H9 (cell line): ENCODE measurements at regions not wholly inside any gene's neighbourhood (a gene's known extent, or its start where the extent isn't known, plus 50 kb on each side); places are given as distances from the start of the nearest gene placed in this dataset.

Experiments
- DNase-seq: peaks from one replicate; pipeline ENCODE4 v3.0.0-alpha.2; 2017
- H2AFZ ChIP-seq: one replicate; pipeline ENCODE4 v1.6.1; 2013; ENCODE audit warnings: mild to moderate bottlenecking, low read length, control low read depth, moderate library complexity
- H2AK5ac ChIP-seq: 2 replicates; pipeline ENCODE4 v1.6.1; 2013; ENCODE audit warnings: low read length, control low read depth, mixed read lengths; ENCODE audit not compliant: insufficient read length
- H2BK120ac ChIP-seq: one replicate; pipeline ENCODE4 v1.6.1; 2013; ENCODE audit warnings: low read depth, mild to moderate bottlenecking, low read length, control low read depth, inconsistent platforms; ENCODE audit not compliant: poor library complexity, severe bottlenecking
- H2BK12ac ChIP-seq: 2 replicates; pipeline ENCODE4 v1.6.1; 2013; ENCODE audit warnings: low read length, control low read depth, mixed read lengths, low read depth; ENCODE audit not compliant: insufficient read length
- H2BK15ac ChIP-seq: 2 replicates; pipeline ENCODE4 v1.6.1; 2013; ENCODE audit warnings: low read depth, low read length, control low read depth
- H2BK20ac ChIP-seq: one replicate; pipeline ENCODE4 v1.6.1; 2013; ENCODE audit warnings: low read depth, mild to moderate bottlenecking, low read length, control low read depth, inconsistent platforms; ENCODE audit not compliant: poor library complexity, severe bottlenecking
- H2BK5ac ChIP-seq: 2 replicates; pipeline ENCODE4 v1.6.1; 2013; ENCODE audit warnings: low read length, control low read depth, mixed read lengths; ENCODE audit not compliant: insufficient read length
- H3K14ac ChIP-seq: 2 replicates; pipeline ENCODE4 v1.6.1; 2013; ENCODE audit warnings: low read length, control low read depth; ENCODE audit not compliant: insufficient read depth
- H3K18ac ChIP-seq: 2 replicates; pipeline ENCODE4 v1.6.1; 2013; ENCODE audit warnings: low read depth, mild to moderate bottlenecking, mixed read lengths, low read length, control low read depth; ENCODE audit not compliant: insufficient read length
- H3K23ac ChIP-seq: 2 replicates; pipeline ENCODE4 v1.6.1; 2013; ENCODE audit warnings: low read length, control low read depth, mixed read lengths, low read depth; ENCODE audit not compliant: insufficient read length
- H3K23me2 ChIP-seq: 2 replicates; pipeline ENCODE4 v1.6.1; 2013; ENCODE audit warnings: low read depth, mild to moderate bottlenecking, mixed read lengths, low read length, control low read depth; ENCODE audit not compliant: insufficient read length, poor library complexity, severe bottlenecking
- H3K27ac ChIP-seq: 2 replicates; pipeline ENCODE4 v1.5.1; 2013; ENCODE audit warnings: low read length, control low read depth, mixed read lengths, low read depth; ENCODE audit not compliant: insufficient read length
- H3K27me3 ChIP-seq: 2 replicates; pipeline ENCODE4 v1.6.1; 2013; ENCODE audit warnings: low read length, control low read depth, inconsistent platforms; ENCODE audit not compliant: insufficient read depth
- H3K4ac ChIP-seq: 2 replicates; pipeline ENCODE4 v1.6.1; 2013; ENCODE audit warnings: low read depth, mild to moderate bottlenecking, control low read depth, inconsistent platforms, low read length, moderate library complexity
- H3K4me1 ChIP-seq: 2 replicates; pipeline ENCODE4 v1.6.1; 2013; ENCODE audit warnings: low read length, control low read depth, inconsistent platforms; ENCODE audit not compliant: insufficient read depth
- H3K4me2 ChIP-seq: 2 replicates; pipeline ENCODE4 v1.6.1; 2013; ENCODE audit warnings: low read length, control low read depth, mixed read lengths; ENCODE audit not compliant: insufficient read length, insufficient read depth
- H3K56ac ChIP-seq: 2 replicates; pipeline ENCODE4 v1.6.1; 2013; ENCODE audit warnings: low read depth, mild to moderate bottlenecking, mixed read lengths, low read length, control low read depth; ENCODE audit not compliant: insufficient read length
- H3K79me1 ChIP-seq: 2 replicates; pipeline ENCODE4 v1.6.1; 2013; ENCODE audit warnings: low read depth, mild to moderate bottlenecking, moderate library complexity, low read length, control low read depth, inconsistent platforms; ENCODE audit not compliant: insufficient read depth, poor library complexity, severe bottlenecking
- H3K79me2 ChIP-seq: 2 replicates; pipeline ENCODE4 v1.6.1; 2013; ENCODE audit warnings: low read length, control low read depth, inconsistent platforms; ENCODE audit not compliant: insufficient read depth
- H3K9ac ChIP-seq: 2 replicates; pipeline ENCODE4 v1.6.1; 2013; ENCODE audit warnings: low read length, control low read depth, mixed read lengths; ENCODE audit not compliant: insufficient read length; ENCODE audit errors: extremely low read depth
- H3K9me3 ChIP-seq: one replicate; pipeline ENCODE4 v1.6.1; 2013; ENCODE audit warnings: low read depth, low read length, inconsistent platforms; ENCODE audit not compliant: control insufficient read depth
- H3T11ph ChIP-seq: one replicate; pipeline ENCODE4 v1.6.1; 2013; ENCODE audit warnings: mild to moderate bottlenecking, low read length, control low read depth, inconsistent platforms
- H4K20me1 ChIP-seq: one replicate; pipeline ENCODE4 v1.6.1; 2013; ENCODE audit not compliant: control insufficient read depth, insufficient read length, insufficient read depth
- H4K5ac ChIP-seq: 2 replicates; pipeline ENCODE4 v1.6.1; 2013; ENCODE audit warnings: low read depth, mild to moderate bottlenecking, mixed read lengths, low read length, control low read depth; ENCODE audit not compliant: insufficient read length
- H4K8ac ChIP-seq: replicated peaks from 2 replicates; pipeline ENCODE4 v1.6.1; 2013; ENCODE audit warnings: low read length, control low read depth, mixed read lengths, low read depth; ENCODE audit not compliant: insufficient read length
- H4K91ac ChIP-seq: 2 replicates; pipeline ENCODE4 v1.6.1; 2013; ENCODE audit warnings: low read depth, mild to moderate bottlenecking, moderate library complexity, mixed read lengths, low read length, control low read depth; ENCODE audit not compliant: insufficient read length
- H3K27ac Mint-ChIP-seq, 3 experiments: 2 replicates in 2 of 3; 3 replicates in 1 of 3; pipeline ENCODE4 v1.8.0; 2020 to 2021; ENCODE audit warnings: mixed read lengths in 3 of 3, mild to moderate bottlenecking in 1 of 3, moderate library complexity in 1 of 3
- H3K27me3 Mint-ChIP-seq: 2 replicates; pipeline ENCODE4 v1.8.0; 2021; ENCODE audit warnings: low read depth, mild to moderate bottlenecking, moderate library complexity, mixed read lengths
- H3K36me3 Mint-ChIP-seq, 3 experiments: 2 replicates in 2 of 3; 3 replicates in 1 of 3; pipeline ENCODE4 v1.8.0; 2020 to 2021; ENCODE audit warnings: low read depth in 3 of 3, mixed read lengths in 3 of 3; ENCODE audit not compliant: insufficient read depth in 1 of 3
- H3K4me1 Mint-ChIP-seq, 2 experiments: 2 replicates each; pipeline ENCODE4 v1.8.0; 2020; ENCODE audit warnings: mixed read lengths in 2 of 2
- H3K4me3 Mint-ChIP-seq, 2 experiments: 2 replicates in 1 of 2; 3 replicates in 1 of 2; pipeline ENCODE4 v1.8.0; 2020 to 2021; ENCODE audit warnings: mild to moderate bottlenecking in 2 of 2, mixed read lengths in 2 of 2, moderate library complexity in 1 of 2
- H3K9me3 Mint-ChIP-seq, 2 experiments: 2 replicates in 1 of 2; 3 replicates in 1 of 2; pipeline ENCODE4 v1.8.0; 2020; ENCODE audit warnings: mild to moderate bottlenecking in 2 of 2, mixed read lengths in 2 of 2, moderate library complexity in 1 of 2
- TF ChIP-seq, protein P1 (sequence below): fragments of 200-600 bp; sonication (generic); conservative IDR thresholded peaks from 3 replicates; pipeline ENCODE4 v1.8.0; 2021; ENCODE audit warnings: antibody characterized with exemption, mild to moderate bottlenecking

GRCh38 chr10:61317706-61318105 is 135.5 kb downstream of the TMEM26 start:
- H2AFZ ChIP-seq, result no peak overlapping the region
- Mint-ChIP-seq H3K9me3 (no peaks in the 10 kb centered on the region), H3K27me3 (no peaks in the 10 kb centered on the region), H3K36me3 (no peaks in the 10 kb centered on the region), H3K27ac (no peak overlapping the region), H3K4me3 (no peak overlapping the region), H3K4me1 (no peaks in the 10 kb centered on the region)
- H3K27ac ChIP-seq, result no peak overlapping the region
- H3K27me3 ChIP-seq, result no peaks in the 10 kb centered on the region
- H2BK15ac ChIP-seq, result no peak overlapping the region
- H4K5ac ChIP-seq, result no peak overlapping the region
- H3K79me1 ChIP-seq, result no peaks in the 10 kb centered on the region
- no peak overlapping the region for H2BK12ac ChIP-seq
- H3K23ac ChIP-seq, result no peak overlapping the region
- no peaks in the 10 kb centered on the region for H4K20me1 ChIP-seq
- no peak overlapping the region for H3K9ac ChIP-seq
- no peak overlapping the region for H3K4ac ChIP-seq
- no peak overlapping the region for H3T11ph ChIP-seq
- H3K18ac ChIP-seq, result no peak overlapping the region
- H2BK20ac ChIP-seq, result no peak overlapping the region
- H2AK5ac ChIP-seq, result no peak overlapping the region
- TF ChIP-seq, protein P1, sequence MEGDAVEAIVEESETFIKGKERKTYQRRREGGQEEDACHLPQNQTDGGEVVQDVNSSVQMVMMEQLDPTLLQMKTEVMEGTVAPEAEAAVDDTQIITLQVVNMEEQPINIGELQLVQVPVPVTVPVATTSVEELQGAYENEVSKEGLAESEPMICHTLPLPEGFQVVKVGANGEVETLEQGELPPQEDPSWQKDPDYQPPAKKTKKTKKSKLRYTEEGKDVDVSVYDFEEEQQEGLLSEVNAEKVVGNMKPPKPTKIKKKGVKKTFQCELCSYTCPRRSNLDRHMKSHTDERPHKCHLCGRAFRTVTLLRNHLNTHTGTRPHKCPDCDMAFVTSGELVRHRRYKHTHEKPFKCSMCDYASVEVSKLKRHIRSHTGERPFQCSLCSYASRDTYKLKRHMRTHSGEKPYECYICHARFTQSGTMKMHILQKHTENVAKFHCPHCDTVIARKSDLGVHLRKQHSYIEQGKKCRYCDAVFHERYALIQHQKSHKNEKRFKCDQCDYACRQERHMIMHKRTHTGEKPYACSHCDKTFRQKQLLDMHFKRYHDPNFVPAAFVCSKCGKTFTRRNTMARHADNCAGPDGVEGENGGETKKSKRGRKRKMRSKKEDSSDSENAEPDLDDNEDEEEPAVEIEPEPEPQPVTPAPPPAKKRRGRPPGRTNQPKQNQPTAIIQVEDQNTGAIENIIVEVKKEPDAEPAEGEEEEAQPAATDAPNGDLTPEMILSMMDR, result no peak
- no peak overlapping the region for H4K8ac ChIP-seq
- H3K56ac ChIP-seq, result no peak overlapping the region
- no peak for DNase-seq
- H3K9me3 ChIP-seq, result no peaks in the 10 kb centered on the region
- H3K79me2 ChIP-seq, result no peaks in the 10 kb centered on the region
- H3K14ac ChIP-seq, result no peak overlapping the region
- H4K91ac ChIP-seq, result no peak overlapping the region
- no peaks in the 10 kb centered on the region for H3K23me2 ChIP-seq
- no peak overlapping the region for H2BK5ac ChIP-seq
- no peaks in the 10 kb centered on the region for H3K4me1 ChIP-seq
- H2BK120ac ChIP-seq, result no peak overlapping the region
- no peak overlapping the region for H3K4me2 ChIP-seq
